HCT116 (cell line): ENCODE measurements at regions not wholly inside any gene's neighbourhood (a gene's known extent, or its start where the extent isn't known, plus 50 kb on each side); places are given as distances from the start of the nearest gene placed in this dataset.

Source experiments
- CTCF ChIP-seq, 3 experiments: fragments of 200-600 bp in 1 of 3; sonication (generic) in 1 of 3; IDR thresholded peaks in 2 of 3; conservative IDR thresholded peaks in 1 of 3; 2 replicates each; pipeline ENCODE4 v1.5.1; 2012 to 2017; ENCODE audit warnings: low read depth in 2 of 3, low read length in 2 of 3, antibody characterized with exemption in 1 of 3, borderline replicate concordance in 1 of 3, control low read depth in 1 of 3, mild to moderate bottlenecking in 1 of 3, mixed read lengths in 1 of 3, mixed run types in 1 of 3, moderate library complexity in 1 of 3; ENCODE audit not compliant: insufficient read depth in 1 of 3
- EZH2 ChIP-seq: fragments of 200-600 bp; sonication (generic); IDR thresholded peaks from 2 replicates; pipeline ENCODE4 v1.6.1; 2017; ENCODE audit warnings: antibody characterized with exemption, mixed run types
- JUND ChIP-seq: IDR thresholded peaks from 2 replicates; pipeline ENCODE4 v1.6.1; 2012
- POLR2A ChIP-seq: IDR thresholded peaks from 2 replicates; pipeline ENCODE4 v1.7.0; 2011; ENCODE audit warnings: borderline replicate concordance; ENCODE audit not compliant: insufficient read depth, insufficient read length; ENCODE audit errors: extremely low read depth

- TF ChIP-seq CTCF (IDR thresholded peaks at IDR 0.05 in 2 of 3, conservative IDR thresholded peaks at IDR 0.05 in 1 of 3; ENCODE audit: borderline replicate concordance in 1 of 3, insufficient read depth in 1 of 3, low read depth in 2 of 3, low read length in 2 of 3) (no peak), POLR2A (no peak), JUND (no peak), EZH2 (no peak)
Measured at GRCh38 chr1:36699113-36699911, 216.6 kb upstream of the CSF3R start.
